Endothelial cell of umbilical vein (primary cell): ENCODE measurements at regions not wholly inside any gene's neighbourhood (a gene's known extent, or its start where the extent isn't known, plus 50 kb on each side); places are given as distances from the start of the nearest gene placed in this dataset.

Source experiments
- BruUV-seq: library from RNA; stranded (reverse); fragments of 400-500 nt; replicated peaks from 2 replicates; lab custom pipeline; 2021; lab: Mats Ljungman, UMichigan
- CTCF ChIA-PET: fragments of 300-600, 350-600 bp; sonication (Branson Sonifier 250); formaldehyde crosslinking; loops from one replicate; lab custom pipeline; 2021; ENCODE audit warnings: antibody characterized with exemption, inconsistent platforms; lab: Charles Lee
- POLR2A ChIA-PET: fragments of 300-600, 350-600 bp; sonication (Branson Sonifier 250); formaldehyde crosslinking; loops from one replicate; lab custom pipeline; 2021; ENCODE audit warnings: antibody characterized with exemption, inconsistent platforms; lab: Charles Lee
- DNase-seq: peaks from one replicate; pipeline ENCODE4 v3.0.0-alpha.2; 2011; ENCODE audit warnings: low read depth, low spot score
- FAIRE-seq: peaks from 2 replicates; lab custom pipeline; 2011; peaks lifted over from hg19 to GRCh38; lab: Jason Lieb, UNC
- H2AFZ ChIP-seq: 2 replicates; pipeline ENCODE4 v1.6.0; 2012; ENCODE audit warnings: low read depth, low read length, control low read depth, inconsistent platforms
- H3K27ac ChIP-seq: 2 replicates; pipeline ENCODE4 v1.5.1; 2011; ENCODE audit warnings: low read depth, mild to moderate bottlenecking, control low read depth, low read length, moderate library complexity; ENCODE audit not compliant: insufficient read depth
- H3K27me3 ChIP-seq, 2 experiments: 2 replicates each; pipeline versions ENCODE4 v1.6.0 to v1.6.1; 2011; ENCODE audit warnings: low read length in 2 of 2, mixed read lengths in 1 of 2; ENCODE audit not compliant: control insufficient read depth in 2 of 2, insufficient read depth in 2 of 2
- H3K36me3 ChIP-seq, 2 experiments: 2 replicates in 1 of 2; 3 replicates in 1 of 2; pipeline ENCODE4 v1.5.1; 2011; ENCODE audit warnings: low read length in 2 of 2, mild to moderate bottlenecking in 1 of 2, moderate library complexity in 1 of 2; ENCODE audit not compliant: control insufficient read depth in 2 of 2, insufficient read depth in 2 of 2; ENCODE audit errors: extremely low read depth in 1 of 2
- H3K4me1 ChIP-seq: 3 replicates; pipeline ENCODE4 v1.5.1; 2011; ENCODE audit warnings: mild to moderate bottlenecking, low read length; ENCODE audit not compliant: control insufficient read depth, insufficient read depth; ENCODE audit errors: extremely low read depth
- H3K4me2 ChIP-seq: 2 replicates; pipeline ENCODE4 v1.6.1; 2011; ENCODE audit warnings: low read length, control low read depth, mixed read lengths; ENCODE audit not compliant: insufficient read depth
- H3K4me3 ChIP-seq, 3 experiments: fragments of 200-600 bp in 1 of 3; sonication (generic), shearing (Covaris generic) in 1 of 3; replicated peaks in 1 of 3; 2 replicates each; pipeline ENCODE4 v1.5.1; 2011 to 2016; ENCODE audit warnings: control low read depth in 3 of 3, low read length in 3 of 3, mild to moderate bottlenecking in 2 of 3, inconsistent platforms in 1 of 3, low read depth in 1 of 3, moderate library complexity in 1 of 3; ENCODE audit not compliant: insufficient read depth in 1 of 3
- H3K79me2 ChIP-seq: 2 replicates; pipeline ENCODE4 v1.6.0; 2012; ENCODE audit warnings: low read length, inconsistent platforms; ENCODE audit not compliant: control insufficient read depth, insufficient read depth
- H3K9ac ChIP-seq: replicated peaks from 2 replicates; pipeline ENCODE3; 2011; ENCODE audit warnings: low read length, control low read depth; ENCODE audit not compliant: insufficient read depth; ENCODE audit errors: extremely low read depth
- H3K9me1 ChIP-seq: replicated peaks from 3 replicates; pipeline ENCODE4 v1.6.0; 2011; ENCODE audit warnings: mild to moderate bottlenecking, low read length; ENCODE audit not compliant: control insufficient read depth, insufficient read depth; ENCODE audit errors: extremely low read depth
- H3K9me3 ChIP-seq: replicated peaks from 2 replicates; pipeline ENCODE4 v1.5.1; 2012; ENCODE audit warnings: low read length, inconsistent platforms; ENCODE audit not compliant: control insufficient read depth, insufficient read depth
- H4K20me1 ChIP-seq: replicated peaks from 2 replicates; pipeline ENCODE3; 2011; ENCODE audit warnings: mild to moderate bottlenecking, low read length; ENCODE audit not compliant: control insufficient read depth, insufficient read depth; ENCODE audit errors: extremely low read depth
- EZH2 ChIP-seq: IDR thresholded peaks from 2 replicates; pipeline ENCODE4 v1.6.1; 2012; ENCODE audit warnings: borderline replicate concordance, low read depth, mild to moderate bottlenecking, moderate library complexity, low read length, inconsistent platforms; ENCODE audit not compliant: severe bottlenecking
- FOS ChIP-seq: IDR thresholded peaks from 2 replicates; pipeline ENCODE4 v1.6.1; 2011; ENCODE audit warnings: mild to moderate bottlenecking, low read length, moderate library complexity, borderline replicate concordance; ENCODE audit not compliant: insufficient read depth
- GATA2 ChIP-seq: IDR thresholded peaks from 2 replicates; pipeline ENCODE4 v1.7.0; 2011; ENCODE audit warnings: low read depth, mild to moderate bottlenecking, moderate library complexity, mixed read lengths, low read length; ENCODE audit not compliant: insufficient read length, insufficient read depth
- JUN ChIP-seq: IDR thresholded peaks from 2 replicates; pipeline ENCODE4 v1.6.1; 2011; ENCODE audit warnings: borderline replicate concordance, low read depth; ENCODE audit not compliant: insufficient read length, insufficient read depth
- MYC ChIP-seq: IDR thresholded peaks from one replicate; pipeline ENCODE4 v1.6.1; 2011; ENCODE audit warnings: mild to moderate bottlenecking, low read depth, low read length
- POLR2A ChIP-seq: IDR thresholded peaks from 2 replicates; pipeline ENCODE4 v1.6.1; 2012; ENCODE audit warnings: low read depth, mild to moderate bottlenecking, control low read depth, low read length
- POLR2AphosphoS5 ChIP-seq: IDR thresholded peaks from 2 replicates; pipeline ENCODE4 v1.6.1; 2012; ENCODE audit warnings: low read depth, mild to moderate bottlenecking, control low read depth, low read length, moderate library complexity; ENCODE audit not compliant: insufficient read depth
- dilution Hi-C: fragments of 300-500 bp; cut with MboI; formaldehyde crosslinking; loops from one replicate; pipeline ENCODE4 v1.15.0; 2019; ENCODE audit warnings: low sequenced_read_pairs; ENCODE audit not compliant: extremely low pct_ligation_motif_present
- intact Hi-C: fragments of 100-400 bp; cut with micrococcal nuclease; formaldehyde crosslinking; loops from one replicate; pipeline ENCODE4 v1.10.0; 2022
- TF ChIP-seq, protein P1 (sequence below), 2 donors: IDR thresholded peaks; 1 replicate in 1 of 2; 2 replicates in 1 of 2; pipeline ENCODE4 v1.5.1; 2011; ENCODE audit warnings: low read length in 2 of 2, mild to moderate bottlenecking in 2 of 2, moderate library complexity in 2 of 2, control low read depth in 1 of 2, inconsistent platforms in 1 of 2, low read depth in 1 of 2; ENCODE audit not compliant: insufficient read depth in 1 of 2; ENCODE audit errors: extremely low read depth in 1 of 2
- TF ChIP-seq, protein P2 (sequence below): IDR thresholded peaks from 2 replicates; pipeline ENCODE4 v1.6.1; 2011; ENCODE audit not compliant: insufficient read depth, insufficient read length

DNA sequence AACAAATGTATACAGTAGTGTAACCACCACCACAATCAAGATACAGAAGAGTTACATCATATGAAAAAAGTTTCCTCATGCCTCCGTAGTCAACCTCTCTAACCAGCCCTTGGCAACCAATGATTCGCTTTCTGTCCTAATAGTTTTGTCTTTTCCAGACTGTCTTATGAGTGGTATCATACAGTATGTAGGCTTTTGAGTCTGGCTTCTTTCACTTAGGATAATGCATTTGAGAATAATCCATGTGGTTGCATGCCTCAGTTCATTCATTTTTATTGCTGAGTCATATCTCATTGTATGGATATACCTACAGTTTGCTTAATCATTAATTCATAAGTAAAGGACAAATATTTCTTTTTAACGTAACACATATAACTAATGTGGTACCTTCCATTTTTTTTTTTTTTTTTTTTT, 86.4 kb upstream of the RIPOR2 start:
- intact Hi-C loops (no loop called here), dilution Hi-C loops (no loop called here)
- H3K4me1 ChIP-seq, result no peaks in the 10 kb centered on the region
- no peak overlapping the region for H3K4me3 ChIP-seq
- no peaks in the 10 kb centered on the region for H3K9me3 ChIP-seq
- no peak for DNase-seq
- no peak overlapping the region for H3K27ac ChIP-seq
- no peaks in the 10 kb centered on the region for H4K20me1 ChIP-seq
- BruUV-seq, result no TSS peak
- H3K36me3 ChIP-seq, result no peaks in the 10 kb centered on the region
- no peak overlapping the region for H2AFZ ChIP-seq
- POLR2A ChIA-PET, result no interaction called here
- H3K27me3 ChIP-seq, result no peaks in the 10 kb centered on the region
- H3K9ac ChIP-seq, result no peak overlapping the region
- no peak for FAIRE-seq
- H3K9me1 ChIP-seq, result no peaks in the 10 kb centered on the region
- TF ChIP-seq POLR2AphosphoS5 (no peak), EZH2 (no peak), FOS (no peak), POLR2A (no peak), GATA2 (no peak), MYC (no peak), JUN (no peak)
- TF ChIP-seq, protein P1, sequence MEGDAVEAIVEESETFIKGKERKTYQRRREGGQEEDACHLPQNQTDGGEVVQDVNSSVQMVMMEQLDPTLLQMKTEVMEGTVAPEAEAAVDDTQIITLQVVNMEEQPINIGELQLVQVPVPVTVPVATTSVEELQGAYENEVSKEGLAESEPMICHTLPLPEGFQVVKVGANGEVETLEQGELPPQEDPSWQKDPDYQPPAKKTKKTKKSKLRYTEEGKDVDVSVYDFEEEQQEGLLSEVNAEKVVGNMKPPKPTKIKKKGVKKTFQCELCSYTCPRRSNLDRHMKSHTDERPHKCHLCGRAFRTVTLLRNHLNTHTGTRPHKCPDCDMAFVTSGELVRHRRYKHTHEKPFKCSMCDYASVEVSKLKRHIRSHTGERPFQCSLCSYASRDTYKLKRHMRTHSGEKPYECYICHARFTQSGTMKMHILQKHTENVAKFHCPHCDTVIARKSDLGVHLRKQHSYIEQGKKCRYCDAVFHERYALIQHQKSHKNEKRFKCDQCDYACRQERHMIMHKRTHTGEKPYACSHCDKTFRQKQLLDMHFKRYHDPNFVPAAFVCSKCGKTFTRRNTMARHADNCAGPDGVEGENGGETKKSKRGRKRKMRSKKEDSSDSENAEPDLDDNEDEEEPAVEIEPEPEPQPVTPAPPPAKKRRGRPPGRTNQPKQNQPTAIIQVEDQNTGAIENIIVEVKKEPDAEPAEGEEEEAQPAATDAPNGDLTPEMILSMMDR (IDR thresholded peaks at IDR 0.05; ENCODE audit: extremely low read depth in 1 of 2, insufficient read depth in 1 of 2, low read depth in 1 of 2, low read length in 2 of 2), result no peak
- TF ChIP-seq, protein P2, sequence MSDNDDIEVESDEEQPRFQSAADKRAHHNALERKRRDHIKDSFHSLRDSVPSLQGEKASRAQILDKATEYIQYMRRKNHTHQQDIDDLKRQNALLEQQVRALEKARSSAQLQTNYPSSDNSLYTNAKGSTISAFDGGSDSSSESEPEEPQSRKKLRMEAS, result no peak
- no peak overlapping the region for H3K4me2 ChIP-seq
- CTCF ChIA-PET, result no interaction called here
- H3K79me2 ChIP-seq, result no peaks in the 10 kb centered on the region
